ENCODE measurements at regions not wholly inside any gene's neighbourhood (a gene's known extent, or its start where the extent isn't known, plus 50 kb on each side); places are given as distances from the start of the nearest gene placed in this dataset.

DNA sequence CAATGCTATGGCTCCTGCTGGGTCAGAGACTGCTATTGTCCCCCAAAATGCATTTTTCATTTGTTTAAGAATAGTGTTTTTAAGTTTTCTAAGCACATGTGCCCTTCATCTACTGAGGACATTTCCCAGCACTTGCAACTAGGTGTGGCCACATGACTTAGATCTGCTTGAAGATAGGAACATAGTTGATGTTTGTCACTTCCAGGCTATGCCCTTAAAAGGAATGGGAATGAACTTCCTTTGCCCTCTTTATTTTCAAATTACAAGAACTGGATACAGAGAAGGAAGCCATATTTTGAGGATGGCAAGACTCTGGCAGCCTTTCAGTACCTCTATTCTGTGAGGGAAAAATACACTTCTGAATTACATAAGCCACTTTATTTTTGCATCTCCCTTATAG, 203.0 kb upstream of the TFAP2D start:
- no peaks in the 10 kb centered on the region for H4K20me1 ChIP-seq (ENCODE audit: control insufficient read depth, extremely low read depth, insufficient read depth, low read length)
- H3K9me3 ChIP-seq (ENCODE audit: control insufficient read depth, low read depth, low read length), result no peaks in the 10 kb centered on the region
- H3K9ac ChIP-seq (ENCODE audit: control insufficient read depth, extremely low read depth, insufficient read depth, low read length), result no peak overlapping the region
- no peak overlapping the region for H3K4me3 ChIP-seq (ENCODE audit: control insufficient read depth in 2 of 3, extremely low read depth in 1 of 3, insufficient read depth in 2 of 3, low read depth in 1 of 3, low read length in 3 of 3)
- dilution Hi-C loops (cut with MboI; ENCODE audit: extremely low pct_ligation_motif_present, low sequenced_read_pairs), result no loop called here
- H3K4me2 ChIP-seq (ENCODE audit: control insufficient read depth, extremely low read depth, insufficient read depth, low read depth, low read length), result no peak overlapping the region
- DNase-seq (ENCODE audit: low read depth, low spot score) (no peak), FAIRE-seq (no peak)
- H3K4me1 ChIP-seq (ENCODE audit: control insufficient read depth, extremely low read depth, insufficient read depth, low read length), result no peaks in the 10 kb centered on the region
- no peak overlapping the region for H3K27ac ChIP-seq (ENCODE audit: control insufficient read depth, insufficient read depth, low read length)
- no peaks in the 10 kb centered on the region for H3K9me1 ChIP-seq (ENCODE audit: control insufficient read depth, extremely low read depth, insufficient read depth, low read length)
- no peak overlapping the region for H2AFZ ChIP-seq (ENCODE audit: control insufficient read depth, low read length)
- H3K36me3 ChIP-seq (ENCODE audit: control insufficient read depth in 2 of 2, extremely low read depth in 1 of 2, insufficient read depth in 2 of 2, low read length in 2 of 2), result no peaks in the 10 kb centered on the region
- TF ChIP-seq, protein P1, sequence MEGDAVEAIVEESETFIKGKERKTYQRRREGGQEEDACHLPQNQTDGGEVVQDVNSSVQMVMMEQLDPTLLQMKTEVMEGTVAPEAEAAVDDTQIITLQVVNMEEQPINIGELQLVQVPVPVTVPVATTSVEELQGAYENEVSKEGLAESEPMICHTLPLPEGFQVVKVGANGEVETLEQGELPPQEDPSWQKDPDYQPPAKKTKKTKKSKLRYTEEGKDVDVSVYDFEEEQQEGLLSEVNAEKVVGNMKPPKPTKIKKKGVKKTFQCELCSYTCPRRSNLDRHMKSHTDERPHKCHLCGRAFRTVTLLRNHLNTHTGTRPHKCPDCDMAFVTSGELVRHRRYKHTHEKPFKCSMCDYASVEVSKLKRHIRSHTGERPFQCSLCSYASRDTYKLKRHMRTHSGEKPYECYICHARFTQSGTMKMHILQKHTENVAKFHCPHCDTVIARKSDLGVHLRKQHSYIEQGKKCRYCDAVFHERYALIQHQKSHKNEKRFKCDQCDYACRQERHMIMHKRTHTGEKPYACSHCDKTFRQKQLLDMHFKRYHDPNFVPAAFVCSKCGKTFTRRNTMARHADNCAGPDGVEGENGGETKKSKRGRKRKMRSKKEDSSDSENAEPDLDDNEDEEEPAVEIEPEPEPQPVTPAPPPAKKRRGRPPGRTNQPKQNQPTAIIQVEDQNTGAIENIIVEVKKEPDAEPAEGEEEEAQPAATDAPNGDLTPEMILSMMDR (optimal IDR thresholded peaks at IDR 0.05 in 1 of 3, IDR thresholded peaks at IDR 0.05 in 1 of 3, conservative IDR thresholded peaks at IDR 0.05 in 1 of 3; ENCODE audit: extremely low read depth in 1 of 3, insufficient read depth in 2 of 3, low read length in 3 of 3), result no peak
- no peak for TF ChIP-seq EZH2 (IDR thresholded peaks at IDR 0.05; ENCODE audit: low read length)
- no peaks in the 10 kb centered on the region for H3K79me2 ChIP-seq (ENCODE audit: control insufficient read depth, insufficient read depth, low read length)
- no peaks in the 10 kb centered on the region for H3K27me3 ChIP-seq (ENCODE audit: control insufficient read depth, extremely low read depth, insufficient read depth, low read length)

DNA sequence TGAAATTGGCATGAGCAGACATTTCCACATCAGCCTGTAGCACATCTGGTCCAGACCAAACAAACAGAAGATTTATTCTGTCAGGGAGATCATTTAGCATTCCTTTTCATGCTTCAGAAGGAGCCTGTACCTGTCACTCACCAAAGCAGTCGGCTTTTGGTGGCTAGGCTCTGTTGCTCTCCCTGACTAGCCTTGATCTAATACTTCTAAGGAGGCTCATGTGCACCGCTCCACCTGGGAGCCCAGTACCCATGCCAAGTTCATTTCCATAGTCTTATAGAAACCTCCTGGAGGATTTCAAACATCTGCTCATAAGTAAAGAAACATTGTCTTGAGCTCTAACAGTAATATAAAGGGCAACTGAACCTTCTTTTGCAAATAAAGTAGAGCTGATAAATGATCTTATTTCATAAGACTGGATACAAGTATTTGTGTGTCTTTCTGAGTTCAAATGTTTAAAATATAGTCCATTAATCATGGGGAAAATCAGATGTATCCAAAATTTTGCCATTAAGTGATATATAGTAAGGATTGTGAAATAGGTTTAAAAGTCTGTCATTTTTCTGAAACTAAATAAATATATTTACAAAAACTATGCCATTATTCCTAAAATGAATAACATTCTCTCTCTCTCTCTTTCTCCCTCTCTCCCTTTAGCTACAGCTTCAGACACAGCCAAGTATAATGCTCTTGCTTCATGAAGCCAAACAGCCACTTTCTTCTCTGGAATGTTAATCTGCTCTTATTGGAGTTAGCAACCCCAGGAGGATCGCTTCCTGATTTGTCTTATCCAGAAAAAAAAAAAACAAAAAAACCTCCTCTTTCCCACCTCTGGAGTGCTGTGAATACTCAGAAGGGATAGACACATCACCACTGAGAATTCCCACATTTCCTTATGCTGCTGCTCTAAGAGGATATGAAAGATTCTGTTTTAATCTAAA, 192.7 kb upstream of the TFAP2D start:
- Histone ChIP-seq H4K20me1 (ENCODE audit: control insufficient read depth, extremely low read depth, insufficient read depth, low read length) (no peaks in the 10 kb centered on the region), H3K4me1 (ENCODE audit: control insufficient read depth, extremely low read depth, insufficient read depth, low read length) (no peaks in the 10 kb centered on the region), H3K4me2 (ENCODE audit: control insufficient read depth, extremely low read depth, insufficient read depth, low read depth, low read length) (no peak overlapping the region), H3K9me1 (ENCODE audit: control insufficient read depth, extremely low read depth, insufficient read depth, low read length) (no peaks in the 10 kb centered on the region), H3K27me3 (ENCODE audit: control insufficient read depth, extremely low read depth, insufficient read depth, low read length) (no peaks in the 10 kb centered on the region), H3K27ac (ENCODE audit: control insufficient read depth, insufficient read depth, low read length) (no peak overlapping the region), H3K9me3 (ENCODE audit: control insufficient read depth, low read depth, low read length) (no peaks in the 10 kb centered on the region), H3K36me3 (ENCODE audit: control insufficient read depth in 2 of 2, extremely low read depth in 1 of 2, insufficient read depth in 2 of 2, low read length in 2 of 2) (no peaks in the 10 kb centered on the region), H2AFZ (ENCODE audit: control insufficient read depth, low read length) (no peak overlapping the region), H3K4me3 (ENCODE audit: control insufficient read depth in 2 of 3, extremely low read depth in 1 of 3, insufficient read depth in 2 of 3, low read depth in 1 of 3, low read length in 3 of 3) (no peak overlapping the region), H3K79me2 (ENCODE audit: control insufficient read depth, insufficient read depth, low read length) (no peaks in the 10 kb centered on the region), H3K9ac (ENCODE audit: control insufficient read depth, extremely low read depth, insufficient read depth, low read length) (no peak overlapping the region)
- FAIRE-seq (no peak), DNase-seq (ENCODE audit: low read depth, low spot score) (no peak)
- dilution Hi-C loops (cut with MboI; ENCODE audit: extremely low pct_ligation_motif_present, low sequenced_read_pairs), result no loop called here
- TF ChIP-seq EZH2 (IDR thresholded peaks at IDR 0.05; ENCODE audit: low read length), result no peak
- TF ChIP-seq, protein P1 (optimal IDR thresholded peaks at IDR 0.05 in 1 of 3, IDR thresholded peaks at IDR 0.05 in 1 of 3, conservative IDR thresholded peaks at IDR 0.05 in 1 of 3; ENCODE audit: extremely low read depth in 1 of 3, insufficient read depth in 2 of 3, low read length in 3 of 3), result no peak

Data from keratinocyte (primary cell).